ENCODE measurements at regions not wholly inside any gene's neighbourhood (a gene's known extent, or its start where the extent isn't known, plus 50 kb on each side); places are given as distances from the start of the nearest gene placed in this dataset.

DNA sequence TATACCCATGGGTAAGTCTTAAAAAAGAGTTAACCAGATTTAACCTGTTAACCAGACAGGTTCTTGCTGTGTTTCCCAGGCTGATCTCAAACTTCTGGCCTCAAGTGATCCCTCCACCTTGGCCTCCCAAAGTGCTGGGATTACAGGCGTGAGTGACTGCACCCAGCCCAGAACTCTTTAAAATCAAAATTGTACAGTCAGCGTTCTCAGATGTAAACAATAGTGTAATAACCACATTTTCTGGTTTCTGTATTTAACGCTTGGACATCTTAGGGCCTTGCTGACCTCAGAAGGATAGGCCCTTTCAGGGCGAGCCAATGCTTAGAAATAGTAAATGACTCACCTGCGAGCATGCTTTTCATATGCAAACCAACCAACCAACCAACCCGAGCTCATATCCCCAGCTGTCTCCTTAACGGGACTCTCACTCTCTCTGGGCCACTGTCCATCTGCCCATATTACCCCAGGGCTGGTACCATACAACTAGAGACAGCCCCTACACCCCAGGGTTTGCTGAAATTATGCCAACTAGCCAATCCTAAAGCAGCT lies 415.0 kb upstream of the XYLT1 start:
- intact Hi-C loops (cut with micrococcal nuclease; ENCODE audit: unreplicated experiment) = no loop called here
- ChIA-PET POLR2A (no interaction called here), CTCF (ENCODE audit: unreplicated experiment) (no interaction called here)
- no peak for DNase-seq (ENCODE audit: low spot score)
- Histone ChIP-seq H2AFZ (ENCODE audit: low read length) (no peak overlapping the region), H3K9me3 (ENCODE audit: low read length) (no peaks in the 10 kb centered on the region), H3K36me3 (ENCODE audit: insufficient read depth, low read length) (no peaks in the 10 kb centered on the region), H3K4me1 (ENCODE audit: insufficient read depth, low read length, poor library complexity, severe bottlenecking) (no peaks in the 10 kb centered on the region), H3K4me3 (ENCODE audit: low read depth, low read length, poor library complexity, severe bottlenecking) (no peak overlapping the region), H3K9me2 (ENCODE audit: insufficient read depth, low read length) (no peaks in the 10 kb centered on the region), H4K20me1 (ENCODE audit: insufficient read depth, low read length) (no peaks in the 10 kb centered on the region), H3K79me2 (ENCODE audit: insufficient read depth, low read depth, low read length) (no peaks in the 10 kb centered on the region), H3K4me2 (ENCODE audit: low read length) (no peak overlapping the region), H3K27ac (ENCODE audit: low read depth, low read length, poor library complexity, severe bottlenecking) (no peak overlapping the region)
- TF ChIP-seq EZH2phosphoT487 (IDR thresholded peaks at IDR 0.05; ENCODE audit: borderline replicate concordance, low read depth, low read length) = no peak
- TF ChIP-seq, protein P1, sequence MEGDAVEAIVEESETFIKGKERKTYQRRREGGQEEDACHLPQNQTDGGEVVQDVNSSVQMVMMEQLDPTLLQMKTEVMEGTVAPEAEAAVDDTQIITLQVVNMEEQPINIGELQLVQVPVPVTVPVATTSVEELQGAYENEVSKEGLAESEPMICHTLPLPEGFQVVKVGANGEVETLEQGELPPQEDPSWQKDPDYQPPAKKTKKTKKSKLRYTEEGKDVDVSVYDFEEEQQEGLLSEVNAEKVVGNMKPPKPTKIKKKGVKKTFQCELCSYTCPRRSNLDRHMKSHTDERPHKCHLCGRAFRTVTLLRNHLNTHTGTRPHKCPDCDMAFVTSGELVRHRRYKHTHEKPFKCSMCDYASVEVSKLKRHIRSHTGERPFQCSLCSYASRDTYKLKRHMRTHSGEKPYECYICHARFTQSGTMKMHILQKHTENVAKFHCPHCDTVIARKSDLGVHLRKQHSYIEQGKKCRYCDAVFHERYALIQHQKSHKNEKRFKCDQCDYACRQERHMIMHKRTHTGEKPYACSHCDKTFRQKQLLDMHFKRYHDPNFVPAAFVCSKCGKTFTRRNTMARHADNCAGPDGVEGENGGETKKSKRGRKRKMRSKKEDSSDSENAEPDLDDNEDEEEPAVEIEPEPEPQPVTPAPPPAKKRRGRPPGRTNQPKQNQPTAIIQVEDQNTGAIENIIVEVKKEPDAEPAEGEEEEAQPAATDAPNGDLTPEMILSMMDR (conservative IDR thresholded peaks at IDR 0.05; ENCODE audit: low read length) = no peak
- no TSS peak for BruUV-seq (replicated peaks)

DNA sequence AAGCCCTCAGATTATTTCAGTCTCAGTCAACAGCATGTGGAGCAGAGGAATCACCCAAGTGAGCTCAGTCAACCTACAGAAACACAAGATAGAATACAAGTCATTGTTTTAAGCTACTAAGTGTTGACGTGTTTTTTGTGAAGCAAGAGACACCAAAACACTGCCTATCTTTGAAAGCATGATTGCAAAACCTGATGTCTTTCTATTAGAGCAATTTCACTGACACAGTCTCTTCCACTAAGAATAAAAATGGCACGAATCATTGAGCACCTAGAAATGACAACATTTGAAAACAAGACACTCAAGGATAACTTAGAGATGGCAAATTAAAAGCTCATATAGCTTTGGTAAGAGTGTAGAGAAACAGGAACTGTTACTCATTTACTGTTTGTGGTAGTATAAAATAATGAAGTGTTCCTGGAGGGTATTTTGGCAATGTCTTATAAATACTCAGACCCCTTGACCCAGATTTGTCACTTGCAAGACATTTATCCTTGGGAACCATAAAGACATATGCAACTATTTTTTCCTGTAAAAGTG lies 407.1 kb upstream of the XYLT1 start:
- H3K79me2 ChIP-seq (ENCODE audit: insufficient read depth, low read depth, low read length) = no peaks in the 10 kb centered on the region
- H3K27ac ChIP-seq (ENCODE audit: low read depth, low read length, poor library complexity, severe bottlenecking) = no peak overlapping the region
- ChIA-PET POLR2A (no interaction called here), CTCF (ENCODE audit: unreplicated experiment) (no interaction called here)
- intact Hi-C loops (cut with micrococcal nuclease; ENCODE audit: unreplicated experiment) = no loop called here
- BruUV-seq (replicated peaks) = no TSS peak
- no peaks in the 10 kb centered on the region for H3K9me3 ChIP-seq (ENCODE audit: low read length)
- no peaks in the 10 kb centered on the region for H3K4me1 ChIP-seq (ENCODE audit: insufficient read depth, low read length, poor library complexity, severe bottlenecking)
- no peak for DNase-seq (ENCODE audit: low spot score)
- H2AFZ ChIP-seq (ENCODE audit: low read length) = no peak overlapping the region
- no peak overlapping the region for H3K4me3 ChIP-seq (ENCODE audit: low read depth, low read length, poor library complexity, severe bottlenecking)
- TF ChIP-seq EZH2phosphoT487 (IDR thresholded peaks at IDR 0.05; ENCODE audit: borderline replicate concordance, low read depth, low read length) = no peak
- TF ChIP-seq, protein P1 (conservative IDR thresholded peaks at IDR 0.05; ENCODE audit: low read length) = no peak
- H3K36me3 ChIP-seq (ENCODE audit: insufficient read depth, low read length) = no peaks in the 10 kb centered on the region
- H3K9me2 ChIP-seq (ENCODE audit: insufficient read depth, low read length) = no peaks in the 10 kb centered on the region
- H4K20me1 ChIP-seq (ENCODE audit: insufficient read depth, low read length) = no peaks in the 10 kb centered on the region
- H3K4me2 ChIP-seq (ENCODE audit: low read length) = no peak overlapping the region

DNA sequence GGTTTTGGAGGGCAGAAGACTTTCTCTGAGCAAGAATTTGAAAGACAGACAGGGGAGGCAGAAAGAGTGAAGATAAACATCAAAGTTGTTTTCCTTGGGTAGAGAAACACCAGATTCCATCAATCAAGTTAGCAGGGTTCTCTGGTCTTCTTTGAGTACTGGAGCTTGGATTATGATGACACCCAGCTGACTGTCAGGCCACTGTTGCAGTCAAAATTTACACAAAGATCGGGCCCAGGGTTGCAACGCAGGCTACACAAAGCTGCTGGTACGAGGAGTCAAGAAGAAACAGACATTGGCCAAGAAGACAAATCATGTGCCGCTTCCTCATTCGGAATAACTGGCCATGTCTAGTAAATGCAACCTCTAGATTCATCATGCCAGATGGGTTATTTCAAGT lies 396.2 kb upstream of the XYLT1 start:
- Histone ChIP-seq H3K4me2 (ENCODE audit: low read length) (no peak overlapping the region), H2AFZ (ENCODE audit: low read length) (no peak overlapping the region), H3K36me3 (ENCODE audit: insufficient read depth, low read length) (no peaks in the 10 kb centered on the region), H3K4me1 (ENCODE audit: insufficient read depth, low read length, poor library complexity, severe bottlenecking) (no peaks in the 10 kb centered on the region), H4K20me1 (ENCODE audit: insufficient read depth, low read length) (no peaks in the 10 kb centered on the region), H3K9me2 (ENCODE audit: insufficient read depth, low read length) (no peaks in the 10 kb centered on the region), H3K4me3 (ENCODE audit: low read depth, low read length, poor library complexity, severe bottlenecking) (no peak overlapping the region), H3K79me2 (ENCODE audit: insufficient read depth, low read depth, low read length) (no peaks in the 10 kb centered on the region), H3K9me3 (ENCODE audit: low read length) (no peaks in the 10 kb centered on the region), H3K27ac (ENCODE audit: low read depth, low read length, poor library complexity, severe bottlenecking) (no peak overlapping the region)
- POLR2A ChIA-PET = no interaction called here
- CTCF ChIA-PET (ENCODE audit: unreplicated experiment) = no interaction called here
- intact Hi-C loops (cut with micrococcal nuclease; ENCODE audit: unreplicated experiment) = no loop called here
- no peak for DNase-seq (ENCODE audit: low spot score)
- TF ChIP-seq, protein P1 (conservative IDR thresholded peaks at IDR 0.05; ENCODE audit: low read length) = no peak
- no peak for TF ChIP-seq EZH2phosphoT487 (IDR thresholded peaks at IDR 0.05; ENCODE audit: borderline replicate concordance, low read depth, low read length)
- no TSS peak for BruUV-seq (replicated peaks)
